22Rv1 (cell line): ENCODE measurements at regions not wholly inside any gene's neighbourhood (a gene's known extent, or its start where the extent isn't known, plus 50 kb on each side); places are given as distances from the start of the nearest gene placed in this dataset.

Experiments
- CTCF ChIP-seq: fragments of 450-650 bp; IDR thresholded peaks from 2 replicates; pipeline ENCODE4 v1.5.1; 2017; ENCODE audit warnings: mild to moderate bottlenecking
- ZFX ChIP-seq: fragments of 450-650 bp; IDR thresholded peaks from 2 replicates; pipeline ENCODE4 v1.6.1; 2017; ENCODE audit warnings: antibody characterized with exemption, borderline replicate concordance

- TF ChIP-seq CTCF (no peak), ZFX (no peak)
Observed at GRCh38 chr10:109665321-109665720, 258.0 kb downstream of the XPNPEP1 start.
